A549 (cell line): ENCODE measurements at regions not wholly inside any gene's neighbourhood (a gene's known extent, or its start where the extent isn't known, plus 50 kb on each side); places are given as distances from the start of the nearest gene placed in this dataset.
"Not testable (repeated sequence)": the region's sequence is repeated elsewhere in the genome, so short reads cannot be mapped to it uniquely, and the experiment has no call there.

Experiments used
- ATAC-seq, 2 experiments: fragments of 200-7000 bp in 1 of 2; fragments of >200 bp in 1 of 2; cut with Nextera tagmentation in 1 of 2; cut with Tn5 transposase in 1 of 2; 3 replicates each; pipeline versions ENCODE4 v1.8.0 to v1.9.1; 2018 to 2020; ENCODE audit warnings: mild to moderate bottlenecking in 1 of 2, moderate library complexity in 1 of 2
- CTCF ChIA-PET: fragments of 300-600 bp; sonication (Branson Sonifier 250); formaldehyde crosslinking; extraction: SDS; loops from one replicate; lab custom pipeline; 2021; ENCODE audit warnings: antibody characterized with exemption, inconsistent platforms; lab: Yijun Ruan, JAX
- POLR2A ChIA-PET: fragments of 350-600 bp; formaldehyde crosslinking; extraction: SDS; loops from one replicate; lab custom pipeline; 2021; ENCODE audit warnings: antibody characterized with exemption, inconsistent platforms; lab: Yijun Ruan, JAX
- DNase-seq, 2 experiments: peaks; one replicate each; pipeline versions ENCODE4 v3.0.0 to v3.0.0-alpha.2; 2011 to 2016; ENCODE audit warnings: low read depth in 1 of 2, low spot score in 1 of 2
- FAIRE-seq: peaks from 2 replicates; lab custom pipeline; 2011; peaks lifted over from hg19 to GRCh38; lab: Jason Lieb, UNC
- H3K27ac ChIP-seq, 2 experiments: fragments of >200 bp; sonication (Bioruptor Twin); formaldehyde crosslinking; 3 replicates each; pipeline ENCODE4 v1.5.1; 2016 to 2017
- H3K4me1 ChIP-seq: fragments of >200 bp; sonication (Bioruptor Twin); formaldehyde crosslinking; 3 replicates; pipeline ENCODE4 v1.6.1; 2016
- H3K4me2 ChIP-seq: fragments of >200 bp; sonication (Bioruptor Twin); formaldehyde crosslinking; 3 replicates; pipeline ENCODE4 v1.6.1; 2016
- H3K4me3 ChIP-seq: fragments of >200 bp; sonication (Bioruptor Twin); formaldehyde crosslinking; 3 replicates; pipeline ENCODE4 v1.5.1; 2016
- H3K9me3 ChIP-seq: fragments of >200 bp; sonication (Bioruptor Twin); formaldehyde crosslinking; 3 replicates; pipeline ENCODE4 v1.6.1; 2016
- BCL3 ChIP-seq: fragments of >200 bp; sonication (Bioruptor Twin); formaldehyde crosslinking; IDR thresholded peaks from 3 replicates; pipeline ENCODE4 v1.6.1; 2016
- CHD4 ChIP-seq: fragments of 200-600 bp; sonication (generic); IDR thresholded peaks from 2 replicates; pipeline ENCODE4 v1.6.1; 2016; ENCODE audit warnings: antibody characterized with exemption, mild to moderate bottlenecking, borderline replicate concordance
- E2F6 ChIP-seq: IDR thresholded peaks from 2 replicates; pipeline ENCODE4 v1.6.1; 2012; ENCODE audit warnings: low read depth, borderline replicate concordance
- EP300 ChIP-seq, 2 experiments: fragments of >200 bp; sonication (Bioruptor Twin); formaldehyde crosslinking; IDR thresholded peaks; 2 replicates in 1 of 2; 3 replicates in 1 of 2; pipeline ENCODE4 v1.6.1; 2016 to 2017
- HDAC2 ChIP-seq: fragments of 200-600 bp; sonication (generic); IDR thresholded peaks from 2 replicates; pipeline ENCODE4 v1.6.1; 2016
- JUN ChIP-seq, 2 experiments: fragments of >200 bp; sonication (Bioruptor Twin); formaldehyde crosslinking; IDR thresholded peaks; 2 replicates in 1 of 2; 3 replicates in 1 of 2; pipeline ENCODE4 v1.6.1; 2016 to 2017
- NFE2L2 ChIP-seq: fragments of 150-350 bp; conservative IDR thresholded peaks from 2 replicates; pipeline ENCODE4 v1.6.1; 2014; ENCODE audit warnings: low read length
- NR3C1 ChIP-seq: fragments of >200 bp; sonication (Bioruptor Twin); formaldehyde crosslinking; IDR thresholded peaks from 3 replicates; pipeline ENCODE4 v1.6.1; 2017
- PBX3 ChIP-seq: IDR thresholded peaks from 2 replicates; pipeline ENCODE4 v1.6.1; 2012
- PHF8 ChIP-seq: fragments of 200-600 bp; sonication (generic); IDR thresholded peaks from 2 replicates; pipeline ENCODE4 v1.6.1; 2016; ENCODE audit warnings: low read depth, mild to moderate bottlenecking, antibody characterized with exemption, moderate library complexity, borderline replicate concordance
- RAD21 ChIP-seq, 2 experiments: fragments of >200 bp in 1 of 2; sonication (Bioruptor Twin) in 1 of 2; formaldehyde crosslinking in 1 of 2; IDR thresholded peaks in 1 of 2; conservative IDR thresholded peaks in 1 of 2; 2 replicates in 1 of 2; 3 replicates in 1 of 2; pipeline ENCODE4 v1.6.1; 2012 to 2018; ENCODE audit warnings: inconsistent platforms in 1 of 2
- ZC3H11A ChIP-seq: fragments of 450-650 bp; IDR thresholded peaks from 2 replicates; pipeline ENCODE4 v1.6.1; 2014; ENCODE audit warnings: antibody characterized with exemption, mild to moderate bottlenecking
- WGBS: methylation state at CpG from one replicate; pipeline ENCODE4 v1.1.6; 2017; ENCODE audit errors: missing lambda C conversion rate; 5-methylcytosine and 5-hydroxymethylcytosine counted together

DNA sequence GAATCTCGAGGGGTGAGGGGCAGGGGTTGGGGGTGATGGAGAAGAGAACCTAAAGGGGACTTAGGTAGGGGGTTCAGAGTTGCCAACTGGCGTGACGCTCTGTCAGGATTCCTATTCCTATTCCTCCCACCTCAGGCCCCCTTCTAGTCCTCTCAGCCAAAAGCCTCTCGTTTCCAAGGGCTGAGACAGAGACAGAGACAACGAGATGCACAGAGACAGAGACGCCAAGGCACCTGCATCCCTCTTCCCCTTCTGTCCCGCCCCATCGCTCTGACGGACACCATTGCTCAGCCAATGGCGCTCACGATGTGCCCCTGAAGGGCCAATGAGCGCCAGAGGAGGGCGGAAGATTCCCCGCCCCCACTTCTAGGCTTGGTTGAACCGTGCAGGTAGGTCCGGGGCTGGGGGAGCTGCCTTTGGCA lies 129.5 kb upstream of the PLEKHM1 start:
- Histone ChIP-seq H3K27ac (peak overlapping the region; percentile 90 to 97), H3K4me2 (peak overlapping the region; percentile 73), H3K4me3 (peak overlapping the region; percentile 98)
- CTCF ChIA-PET, H3K9me3 ChIP-seq, H3K4me1 ChIP-seq, POLR2A ChIA-PET: not testable (repeated sequence)
- TF ChIP-seq PBX3: peak; percentile 89
- DNase-seq: peak; percentile 55 to 80
- FAIRE-seq: peak; percentile 70
- peak; percentile 99 to 100 for ATAC-seq
- WGBS: 2% methylated on average over 13 of the region's 16 CpGs

DNA sequence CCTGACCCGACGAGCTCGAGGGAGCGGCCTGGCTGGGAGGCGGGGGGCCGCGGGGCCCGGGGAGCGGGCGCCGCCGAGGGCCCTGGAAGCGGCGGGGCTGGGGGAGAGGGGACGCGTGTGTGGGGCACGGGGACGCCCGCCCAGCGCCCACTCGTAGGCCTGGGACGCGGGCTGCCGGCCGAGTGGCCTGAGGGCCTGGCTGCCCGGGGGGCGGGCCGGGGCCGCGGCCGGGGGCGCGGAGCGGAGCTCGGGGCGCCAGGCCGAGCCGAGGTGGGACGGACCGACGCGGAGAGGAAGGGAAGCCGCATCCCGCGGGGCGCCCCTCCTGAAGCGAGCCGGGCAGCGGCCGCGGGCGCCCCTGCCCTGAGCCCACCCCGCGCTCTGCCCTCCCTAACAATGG lies 129.9 kb upstream of the PLEKHM1 start:
- H3K4me1 ChIP-seq, POLR2A ChIA-PET, CTCF ChIA-PET, DNase-seq, FAIRE-seq, H3K9me3 ChIP-seq: not testable (repeated sequence)
- Histone ChIP-seq H3K4me3 (peak overlapping the region; percentile 98), H3K27ac (peak overlapping the region; percentile 90 to 97), H3K4me2 (peak overlapping the region; percentile 73)
- ATAC-seq: peak; percentile 79 to 80
- WGBS: no CpG with 5 or more reads among the region's 54 CpGs
- TF ChIP-seq JUN (IDR thresholded peaks at IDR 0.05): 0 out of 5 replicates have a peak, but pooled peaks of 1 of the 2 experiments have one; percentile 25

DNA sequence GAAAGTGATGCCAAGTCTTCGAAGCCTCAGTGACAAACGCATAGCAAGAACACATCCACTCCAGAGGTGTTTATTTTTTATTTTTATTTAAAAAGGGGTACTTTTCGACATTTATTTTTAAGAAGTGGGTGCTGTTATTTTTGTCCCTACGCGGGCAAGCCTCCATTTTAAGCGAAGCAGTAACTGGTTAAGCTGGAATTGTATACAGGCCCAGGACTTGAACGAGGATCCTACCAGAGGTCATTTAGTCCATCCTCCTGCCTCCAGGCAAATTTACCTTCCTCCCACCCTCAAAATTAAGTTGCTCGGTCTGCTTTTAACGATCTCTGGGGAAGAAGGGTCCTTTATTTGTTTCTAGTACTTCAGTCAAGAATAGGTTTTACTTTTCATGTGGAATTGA lies 130.6 kb upstream of the PLEKHM1 start:
- 0 out of 6 replicates have a peak, but pooled peaks of 1 of the 2 experiments have one; percentile 1 for ATAC-seq
- H3K4me1 ChIP-seq, POLR2A ChIA-PET, H3K9me3 ChIP-seq, H3K27ac ChIP-seq, DNase-seq, FAIRE-seq, CTCF ChIA-PET: not testable (repeated sequence)
- peak overlapping the region; percentile 73 for H3K4me2 ChIP-seq
- H3K4me3 ChIP-seq: peak overlapping the region; percentile 98; the same call in 1 of the 3 replicates
- 72% methylated on average over 7 of the region's 9 CpGs for WGBS

DNA sequence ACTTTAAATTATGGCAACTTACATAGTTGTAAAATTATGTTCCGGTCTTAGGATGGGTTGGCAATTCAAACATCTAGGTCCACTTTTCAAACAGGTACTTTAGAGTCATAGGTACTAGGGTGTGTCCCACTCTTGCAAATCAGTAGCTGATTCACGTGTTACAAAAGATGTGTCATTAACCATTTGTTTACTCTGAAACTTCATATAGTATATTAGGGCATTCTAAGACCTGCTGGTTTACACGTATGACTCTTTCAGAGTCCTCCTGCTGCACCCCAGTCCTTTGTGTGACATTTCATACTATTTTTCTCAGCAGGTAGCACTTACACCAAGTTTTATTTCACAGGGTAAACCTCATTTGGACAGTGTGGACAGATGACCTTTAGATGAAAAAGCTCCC lies 131.8 kb upstream of the PLEKHM1 start:
- H3K4me1 ChIP-seq, POLR2A ChIA-PET, H3K9me3 ChIP-seq, H3K27ac ChIP-seq, H3K4me3 ChIP-seq, ATAC-seq, CTCF ChIA-PET, H3K4me2 ChIP-seq, DNase-seq: not testable (repeated sequence)
- WGBS: 61% methylated on average over 3 of the region's 3 CpGs
- peak; percentile 23 for FAIRE-seq

DNA sequence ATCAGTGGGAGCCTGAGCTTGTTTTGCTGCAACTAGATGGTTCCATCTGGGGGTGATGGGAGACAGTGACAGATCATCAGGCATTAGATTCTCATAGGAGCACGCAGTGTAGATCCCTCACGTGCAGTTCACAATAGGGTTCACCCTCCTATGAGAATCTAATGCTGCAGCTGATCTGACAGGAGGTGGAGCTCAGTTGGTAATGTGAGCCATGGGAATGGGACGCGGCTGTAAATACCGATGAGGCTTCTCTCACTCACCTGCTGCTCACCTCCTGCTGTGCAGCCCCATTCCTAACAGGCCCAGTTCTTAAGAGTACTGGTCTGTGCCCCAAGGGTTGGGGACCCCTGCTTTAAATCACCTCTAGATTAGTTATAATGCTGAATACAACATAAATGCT lies 137.5 kb upstream of the PLEKHM1 start:
- ATAC-seq: no peak
- CTCF ChIA-PET: interaction anchor here (0.8 to 6.7 kb wide), 5 partner anchors 13 to 229 kb away, joined by 3 to 53 read pairs (median 3); no protein-coding TSS in a partner anchor
- POLR2A ChIA-PET: no interaction called here
- no peak for TF ChIP-seq EP300 (IDR thresholded peaks at IDR 0.05)
- TF ChIP-seq RAD21 (conservative IDR thresholded peaks at IDR 0.05 in 1 of 2, IDR thresholded peaks at IDR 0.05 in 1 of 2): no peak
- no peak for TF ChIP-seq NFE2L2
- no peak for TF ChIP-seq NR3C1
- TF ChIP-seq E2F6: no peak
- TF ChIP-seq PHF8: no peak
- no peak for TF ChIP-seq HDAC2
- TF ChIP-seq BCL3: no peak
- no peak for TF ChIP-seq ZC3H11A
- no peak for TF ChIP-seq CHD4
- Histone ChIP-seq H3K4me2 (no peak overlapping the region), H3K27ac (no peak overlapping the region), H3K4me1 (no peaks in the 10 kb centered on the region), H3K9me3 (no peaks in the 10 kb centered on the region), H3K4me3 (no peak overlapping the region)
- no peak for FAIRE-seq
- no peak for DNase-seq
- WGBS: 89% methylated on average over 5 of the region's 5 CpGs
